AG09309 (cell line): ENCODE measurements at regions not wholly inside any gene's neighbourhood (a gene's known extent, or its start where the extent isn't known, plus 50 kb on each side); places are given as distances from the start of the nearest gene placed in this dataset.

Experiments
- DNase-seq: peaks from one replicate; pipeline ENCODE4 v3.0.0-alpha.2; 2010; ENCODE audit warnings: low read depth
- H3K4me3 ChIP-seq: 2 replicates; pipeline ENCODE4 v1.5.1; 2011; ENCODE audit warnings: mild to moderate bottlenecking, low read depth, low read length, moderate library complexity; ENCODE audit not compliant: control insufficient read depth
- CTCF ChIP-seq: IDR thresholded peaks from 2 replicates; pipeline ENCODE4 v1.5.1; 2011; ENCODE audit warnings: mild to moderate bottlenecking, low read depth, low read length, inconsistent platforms; ENCODE audit not compliant: insufficient read depth, control insufficient read depth; ENCODE audit errors: missing control alignments

- no peak overlapping the region for H3K4me3 ChIP-seq
- peak; percentile 62 for DNase-seq
- TF ChIP-seq CTCF, result no peak
Measured at GRCh38 chr2:238688193-238689153, 159.4 kb upstream of the TWIST2 start.

GRCh38 chr2:238689331-238689730 lies 158.6 kb upstream of the TWIST2 start:
- no peak overlapping the region for H3K4me3 ChIP-seq
- DNase-seq, result no peak
- TF ChIP-seq CTCF, result no peak

GRCh38 chr2:238689871-238690389 lies 158.0 kb upstream of the TWIST2 start:
- TF ChIP-seq CTCF, result no peak
- H3K4me3 ChIP-seq, result no peak overlapping the region
- no peak for DNase-seq

- no peak for TF ChIP-seq CTCF
Measured at GRCh38 chr2:238690511-238690910, 157.4 kb upstream of the TWIST2 start.

GRCh38 chr2:238691596-238692491 lies 156.0 kb upstream of the TWIST2 start:
- DNase-seq, result no peak
- no peak for TF ChIP-seq CTCF
- H3K4me3 ChIP-seq, result no peak overlapping the region

More at GRCh38 chr2:238690511-238690910, 157.4 kb upstream of the TWIST2 start:
- no peak for DNase-seq
- H3K4me3 ChIP-seq, result no peak overlapping the region

GRCh38 chr2:238692562-238692961 lies 155.3 kb upstream of the TWIST2 start:
- TF ChIP-seq CTCF, result no peak
- no peak for DNase-seq
- H3K4me3 ChIP-seq, result no peak overlapping the region
